Activated CD4-positive, alpha-beta T cell treated with anti-CD3 and anti-CD28 coated beads for 36 hours (primary cell): ENCODE measurements at regions not wholly inside any gene's neighbourhood (a gene's known extent, or its start where the extent isn't known, plus 50 kb on each side); places are given as distances from the start of the nearest gene placed in this dataset.

ENCODE experiments used
- ATAC-seq: fragments of 200-7000 bp; cut with Tn5 transposase; one replicate; pipeline ENCODE4 v1.10.0; 2021; ENCODE audit warnings: mild to moderate bottlenecking, moderate library complexity
- CTCF ChIA-PET: fragments of 350-600 bp; sonication (Branson Sonifier 250); formaldehyde crosslinking; loops from one replicate; lab custom pipeline; 2021; ENCODE audit warnings: antibody characterized with exemption; lab: Charles Lee
- POLR2A ChIA-PET: fragments of 350-600 bp; sonication (Branson Sonifier 250); formaldehyde crosslinking; loops from one replicate; lab custom pipeline; 2021; ENCODE audit warnings: antibody characterized with exemption, inconsistent platforms; lab: Charles Lee
- DNase-seq: peaks from one replicate; pipeline ENCODE4 v3.0.0-alpha.2; 2020
- H3K27ac Mint-ChIP-seq: one replicate; pipeline ENCODE4 v1.8.0; 2021; ENCODE audit warnings: mixed read lengths
- H3K27me3 Mint-ChIP-seq: one replicate; pipeline ENCODE4 v1.8.0; 2021; ENCODE audit warnings: mixed read lengths
- H3K36me3 Mint-ChIP-seq: one replicate; pipeline ENCODE4 v1.8.0; 2021; ENCODE audit warnings: low read depth, mixed read lengths
- H3K4me1 Mint-ChIP-seq: one replicate; pipeline ENCODE4 v1.8.0; 2021; ENCODE audit warnings: mixed read lengths
- H3K4me3 Mint-ChIP-seq: one replicate; pipeline ENCODE4 v1.8.0; 2021; ENCODE audit warnings: mild to moderate bottlenecking, moderate library complexity, mixed read lengths
- H3K9me3 Mint-ChIP-seq: one replicate; pipeline ENCODE4 v1.8.0; 2021; ENCODE audit warnings: low read depth, mixed read lengths
- intact Hi-C, 2 experiments: fragments of 100-400 bp; cut with DNase I in 1 of 2; cut with micrococcal nuclease in 1 of 2; formaldehyde crosslinking; loops; one replicate each; pipeline versions ENCODE4 v1.14.2 to v1.15.1; 2022 to 2024; cut with DNase I, micrococcal nuclease

- CTCF ChIA-PET = no interaction called here
- no peaks in the 10 kb centered on the region for H3K9me3 Mint-ChIP-seq
- H3K27me3 Mint-ChIP-seq = peaks cover 2% of the 10 kb centered on the region
- no peak for DNase-seq
- H3K4me1 Mint-ChIP-seq = peaks cover 8% of the 10 kb centered on the region
- H3K4me3 Mint-ChIP-seq = no peak overlapping the region
- no peak overlapping the region for H3K27ac Mint-ChIP-seq
- POLR2A ChIA-PET = no interaction called here
- intact Hi-C loops = no loop called here
- ATAC-seq = no peak
- no peaks in the 10 kb centered on the region for H3K36me3 Mint-ChIP-seq
Observed at GRCh38 chr15:95742256-95742655, 588.2 kb upstream of the NR2F2 start.

- POLR2A ChIA-PET = no interaction called here
- ATAC-seq = no peak
- intact Hi-C loops = no loop called here
- DNase-seq = no peak
- H3K27ac Mint-ChIP-seq = no peak overlapping the region
- H3K36me3 Mint-ChIP-seq = no peaks in the 10 kb centered on the region
- H3K4me3 Mint-ChIP-seq = no peak overlapping the region
- H3K9me3 Mint-ChIP-seq = no peaks in the 10 kb centered on the region
- CTCF ChIA-PET = no interaction called here
- H3K4me1 Mint-ChIP-seq = peaks cover 8% of the 10 kb centered on the region
- H3K27me3 Mint-ChIP-seq = peaks cover 4% of the 10 kb centered on the region
Observed at GRCh38 chr15:95742836-95743235, 587.7 kb upstream of the NR2F2 start.

- ATAC-seq = no peak
- no peak overlapping the region for H3K27ac Mint-ChIP-seq
- no peak for DNase-seq
- POLR2A ChIA-PET = no interaction called here
- H3K36me3 Mint-ChIP-seq = no peaks in the 10 kb centered on the region
- no peaks in the 10 kb centered on the region for H3K4me1 Mint-ChIP-seq
- H3K27me3 Mint-ChIP-seq = peaks cover 8% of the 10 kb centered on the region
- CTCF ChIA-PET = no interaction called here
- intact Hi-C loops = no loop called here
- no peak overlapping the region for H3K4me3 Mint-ChIP-seq
- H3K9me3 Mint-ChIP-seq = no peaks in the 10 kb centered on the region
Observed at GRCh38 chr15:95757171-95757570, 573.3 kb upstream of the NR2F2 start.

- POLR2A ChIA-PET = no interaction called here
Observed at GRCh38 chr15:95758451-95758850, 572.0 kb upstream of the NR2F2 start.

GRCh38 chr15:95758851-95759250 is 571.6 kb upstream of the NR2F2 start:
- CTCF ChIA-PET = no interaction called here
- intact Hi-C loops = no loop called here
- H3K9me3 Mint-ChIP-seq = no peaks in the 10 kb centered on the region
- peaks cover 2% of the 10 kb centered on the region for H3K27me3 Mint-ChIP-seq
- DNase-seq (no peak), ATAC-seq (no peak)
- no peaks in the 10 kb centered on the region for H3K36me3 Mint-ChIP-seq
- POLR2A ChIA-PET = no interaction called here
- no peak overlapping the region for H3K4me3 Mint-ChIP-seq
- H3K4me1 Mint-ChIP-seq = no peaks in the 10 kb centered on the region
- H3K27ac Mint-ChIP-seq = no peak overlapping the region

More at GRCh38 chr15:95758451-95758850, 572.0 kb upstream of the NR2F2 start:
- CTCF ChIA-PET = no interaction called here
- no peaks in the 10 kb centered on the region for H3K36me3 Mint-ChIP-seq
- H3K4me3 Mint-ChIP-seq = no peak overlapping the region
- DNase-seq = no peak
- ATAC-seq = no peak
- no peak overlapping the region for H3K27ac Mint-ChIP-seq
- no peaks in the 10 kb centered on the region for H3K9me3 Mint-ChIP-seq
- no peaks in the 10 kb centered on the region for H3K4me1 Mint-ChIP-seq
- H3K27me3 Mint-ChIP-seq = peaks cover 4% of the 10 kb centered on the region
- intact Hi-C loops = no loop called here

- DNase-seq (no peak), ATAC-seq (no peak)
- Mint-ChIP-seq H3K4me1 (no peaks in the 10 kb centered on the region), H3K27ac (no peak overlapping the region), H3K4me3 (no peak overlapping the region), H3K9me3 (no peaks in the 10 kb centered on the region), H3K27me3 (peaks cover 2% of the 10 kb centered on the region), H3K36me3 (no peaks in the 10 kb centered on the region)
- ChIA-PET CTCF (no interaction called here), POLR2A (no interaction called here)
- intact Hi-C loops = no loop called here
Observed at GRCh38 chr15:95760508-95760907, 570.0 kb upstream of the NR2F2 start.

GRCh38 chr15:95761501-95762165 is 568.9 kb upstream of the NR2F2 start:
- Mint-ChIP-seq H3K9me3 (no peaks in the 10 kb centered on the region), H3K27me3 (peaks cover 2% of the 10 kb centered on the region), H3K36me3 (no peaks in the 10 kb centered on the region), H3K4me3 (no peak overlapping the region), H3K27ac (no peak overlapping the region), H3K4me1 (no peaks in the 10 kb centered on the region)
- DNase-seq (no peak), ATAC-seq (no peak)
- ChIA-PET POLR2A (no interaction called here), CTCF (interaction anchor here (0.6 to 0.7 kb wide), 2 partner anchors 103 to 399 kb away, joined by 3 to 4 read pairs; no protein-coding TSS in a partner anchor)
- intact Hi-C loops = no loop called here

GRCh38 chr15:95763426-95763825 is 567.1 kb upstream of the NR2F2 start:
- Mint-ChIP-seq H3K4me1 (no peaks in the 10 kb centered on the region), H3K27ac (no peak overlapping the region), H3K36me3 (no peaks in the 10 kb centered on the region), H3K27me3 (peaks cover 2% of the 10 kb centered on the region), H3K4me3 (no peak overlapping the region), H3K9me3 (no peaks in the 10 kb centered on the region)
- ATAC-seq (no peak), DNase-seq (no peak)
- intact Hi-C loops = no loop called here
- CTCF ChIA-PET = no interaction called here
- POLR2A ChIA-PET = no interaction called here

- ChIA-PET POLR2A (no interaction called here), CTCF (no interaction called here)
- Mint-ChIP-seq H3K27me3 (no peaks in the 10 kb centered on the region), H3K4me1 (no peaks in the 10 kb centered on the region), H3K4me3 (no peak overlapping the region), H3K9me3 (no peaks in the 10 kb centered on the region), H3K27ac (no peak overlapping the region), H3K36me3 (no peaks in the 10 kb centered on the region)
- ATAC-seq (no peak), DNase-seq (no peak)
- intact Hi-C loops = no loop called here
Observed at GRCh38 chr15:95765161-95765560, 565.3 kb upstream of the NR2F2 start.

- Mint-ChIP-seq H3K4me1 (no peaks in the 10 kb centered on the region), H3K27me3 (peaks cover 7% of the 10 kb centered on the region), H3K36me3 (no peaks in the 10 kb centered on the region), H3K9me3 (no peaks in the 10 kb centered on the region), H3K27ac (no peak overlapping the region), H3K4me3 (no peak overlapping the region)
- intact Hi-C loops = no loop called here
- CTCF ChIA-PET = no interaction called here
- no peak for DNase-seq
- ATAC-seq = no peak
- POLR2A ChIA-PET = no interaction called here
Observed at GRCh38 chr15:95770196-95770595, 560.3 kb upstream of the NR2F2 start.

- Mint-ChIP-seq H3K4me1 (no peaks in the 10 kb centered on the region), H3K27ac (no peak overlapping the region), H3K27me3 (peaks cover 7% of the 10 kb centered on the region), H3K36me3 (no peaks in the 10 kb centered on the region), H3K4me3 (no peak overlapping the region), H3K9me3 (no peaks in the 10 kb centered on the region)
- CTCF ChIA-PET = no interaction called here
- ATAC-seq (no peak), DNase-seq (no peak)
- intact Hi-C loops = no loop called here
- POLR2A ChIA-PET = no interaction called here
Observed at GRCh38 chr15:95772982-95773381, 557.5 kb upstream of the NR2F2 start.

GRCh38 chr15:95784508-95784907 is 546.0 kb upstream of the NR2F2 start:
- ChIA-PET CTCF (no interaction called here), POLR2A (no interaction called here)
- H3K27ac Mint-ChIP-seq = no peak overlapping the region
- intact Hi-C loops = no loop called here
- ATAC-seq (no peak), DNase-seq (no peak)
- H3K9me3 Mint-ChIP-seq = peaks cover 30% of the 10 kb centered on the region
- no peak overlapping the region for H3K4me3 Mint-ChIP-seq
- no peaks in the 10 kb centered on the region for H3K4me1 Mint-ChIP-seq
- no peaks in the 10 kb centered on the region for H3K27me3 Mint-ChIP-seq
- peaks cover 2% of the 10 kb centered on the region for H3K36me3 Mint-ChIP-seq
